Neural cell (in vitro differentiated cells): ENCODE measurements at regions not wholly inside any gene's neighbourhood (a gene's known extent, or its start where the extent isn't known, plus 50 kb on each side); places are given as distances from the start of the nearest gene placed in this dataset.

Experiments
- H2AFZ ChIP-seq: fragments of 200-600, 300-800 bp; sonication (generic), shearing (Covaris generic); 2 replicates; pipeline ENCODE4 v1.6.0; 2014; ENCODE audit warnings: low read depth, mild to moderate bottlenecking, antibody characterized with exemption, low read length, moderate library complexity
- H3F3A ChIP-seq: fragments of 200-600 bp; shearing (Covaris generic); 2 replicates; pipeline ENCODE4 v1.6.1; 2016; ENCODE audit warnings: mild to moderate bottlenecking, moderate library complexity, mixed read lengths, antibody characterized with exemption, low read length; ENCODE audit not compliant: insufficient read depth, poor library complexity, severe bottlenecking
- H3K27ac ChIP-seq: fragments of 200-600, 300-800 bp; sonication (generic), shearing (Covaris generic); 2 replicates; pipeline ENCODE4 v1.5.1; 2014; ENCODE audit warnings: mild to moderate bottlenecking, low read length, moderate library complexity
- H3K27me3 ChIP-seq: fragments of 300-800, 200-600 bp; sonication (generic), shearing (Covaris generic); 2 replicates; pipeline ENCODE4 v1.6.0; 2014; ENCODE audit warnings: mild to moderate bottlenecking, low read depth, low read length, moderate library complexity; ENCODE audit not compliant: insufficient read depth
- H3K36me3 ChIP-seq: fragments of 300-800, 200-600 bp; sonication (generic), shearing (Covaris generic); 2 replicates; pipeline ENCODE4 v1.5.1; 2014; ENCODE audit warnings: mild to moderate bottlenecking, antibody characterized with exemption, low read length, moderate library complexity; ENCODE audit not compliant: insufficient read depth
- H3K4me2 ChIP-seq: fragments of 300-800, 200-600 bp; sonication (generic), shearing (Covaris generic); 2 replicates; pipeline ENCODE4 v1.6.0; 2014; ENCODE audit warnings: mild to moderate bottlenecking, low read length
- H3K4me3 ChIP-seq: fragments of 300-800, 200-600 bp; sonication (generic), shearing (Covaris generic); 2 replicates; pipeline ENCODE4 v1.5.1; 2014; ENCODE audit warnings: mild to moderate bottlenecking, low read length, moderate library complexity
- H3K79me2 ChIP-seq: fragments of 200-600 bp; shearing (Covaris generic); replicated peaks from 2 replicates; pipeline ENCODE4 v1.6.0; 2014; ENCODE audit warnings: mild to moderate bottlenecking, low read length, moderate library complexity; ENCODE audit not compliant: insufficient read depth
- H3K9ac ChIP-seq: fragments of 300-800, 200-600 bp; sonication (generic), shearing (Covaris generic); 2 replicates; pipeline ENCODE4 v1.6.1; 2016; ENCODE audit warnings: mild to moderate bottlenecking, low read length, mixed read lengths
- H3K9me2 ChIP-seq: fragments of 200-600 bp; shearing (Covaris generic); 2 replicates; pipeline ENCODE4 v1.6.1; 2016; ENCODE audit warnings: mild to moderate bottlenecking, low read length, mixed read lengths; ENCODE audit not compliant: insufficient read depth
- H3K9me3 ChIP-seq: fragments of 200-600, 300-800 bp; sonication (generic), shearing (Covaris generic); 2 replicates; pipeline ENCODE4 v1.6.1; 2016; ENCODE audit warnings: mild to moderate bottlenecking, mixed run types, low read length, moderate library complexity, mixed read lengths
- H4K20me1 ChIP-seq: fragments of 200-600 bp; shearing (Covaris generic); 2 replicates; pipeline ENCODE4 v1.6.1; 2016; ENCODE audit warnings: mild to moderate bottlenecking, mixed run types; ENCODE audit not compliant: insufficient read depth
- EP300 ChIP-seq: fragments of 450-650 bp; conservative IDR thresholded peaks from 2 replicates; pipeline ENCODE4 v1.6.1; 2014; ENCODE audit warnings: antibody characterized with exemption, mild to moderate bottlenecking, moderate library complexity; ENCODE audit not compliant: poor library complexity, severe bottlenecking
- EZH2 ChIP-seq: fragments of 200-600, 300-800 bp; shearing (Covaris generic), sonication (generic); IDR thresholded peaks from 2 replicates; pipeline ENCODE4 v1.6.1; 2014; ENCODE audit warnings: antibody characterized with exemption, low read length, borderline replicate concordance, mild to moderate bottlenecking; ENCODE audit not compliant: insufficient read depth, poor library complexity, severe bottlenecking
- MXI1 ChIP-seq: fragments of 450-650 bp; conservative IDR thresholded peaks from 2 replicates; pipeline ENCODE4 v1.6.1; 2014; ENCODE audit warnings: antibody characterized with exemption, mild to moderate bottlenecking; ENCODE audit not compliant: poor library complexity, severe bottlenecking
- POLR2AphosphoS5 ChIP-seq: IDR thresholded peaks from 2 replicates; pipeline ENCODE4 v1.6.1; 2012
- RAD21 ChIP-seq: fragments of 450-650 bp; conservative IDR thresholded peaks from 2 replicates; pipeline ENCODE4 v1.6.1; 2014; ENCODE audit warnings: antibody characterized with exemption, mild to moderate bottlenecking, moderate library complexity
- REST ChIP-seq: IDR thresholded peaks from 2 replicates; pipeline ENCODE4 v1.6.1; 2012; ENCODE audit warnings: borderline replicate concordance
- TAF1 ChIP-seq: IDR thresholded peaks from 2 replicates; pipeline ENCODE4 v1.6.1; 2012; ENCODE audit warnings: low read depth
- TF ChIP-seq, protein P1 (sequence below): fragments of 450-650 bp; IDR thresholded peaks from 2 replicates; pipeline ENCODE4 v1.5.1; 2014; ENCODE audit warnings: antibody characterized with exemption, mild to moderate bottlenecking, moderate library complexity; ENCODE audit not compliant: poor library complexity, severe bottlenecking

DNA sequence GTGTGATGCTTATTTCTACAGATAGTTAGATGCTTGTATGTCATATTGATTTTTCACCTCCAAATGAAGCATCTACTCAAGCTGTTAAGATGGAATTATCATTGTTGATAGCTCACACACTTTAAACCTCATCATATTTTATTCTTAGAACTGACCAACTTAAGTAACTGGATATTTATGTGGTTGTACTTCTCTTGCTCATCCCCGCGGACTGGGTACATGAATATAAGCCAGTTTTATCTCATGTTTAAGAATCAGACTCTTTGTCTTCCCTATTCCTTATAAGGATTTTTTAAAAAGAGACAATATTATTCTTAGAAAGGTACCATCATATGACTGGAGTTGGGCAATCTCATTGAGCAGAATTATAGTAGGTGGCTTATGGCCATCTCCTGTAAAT lies 358.7 kb downstream of the DSC3 start:
- Histone ChIP-seq H3F3A (no peaks in the 10 kb centered on the region), H3K79me2 (no peaks in the 10 kb centered on the region), H3K36me3 (no peaks in the 10 kb centered on the region), H3K4me3 (no peak overlapping the region), H3K9me3 (no peaks in the 10 kb centered on the region), H3K27ac (no peak overlapping the region), H2AFZ (no peak overlapping the region), H4K20me1 (no peaks in the 10 kb centered on the region), H3K9me2 (no peaks in the 10 kb centered on the region), H3K4me2 (no peak overlapping the region), H3K27me3 (no peaks in the 10 kb centered on the region), H3K9ac (no peak overlapping the region)
- TF ChIP-seq REST, result no peak
- no peak for TF ChIP-seq TAF1
- TF ChIP-seq MXI1, result no peak

- Histone ChIP-seq H3K4me3 (no peak overlapping the region), H3K27ac (no peak overlapping the region), H3K36me3 (no peaks in the 10 kb centered on the region), H3K27me3 (no peaks in the 10 kb centered on the region), H3K9me3 (no peaks in the 10 kb centered on the region), H3K9me2 (no peaks in the 10 kb centered on the region), H3K9ac (no peak overlapping the region), H2AFZ (no peak overlapping the region), H3K79me2 (no peaks in the 10 kb centered on the region), H3K4me2 (no peak overlapping the region), H3F3A (no peaks in the 10 kb centered on the region), H4K20me1 (no peaks in the 10 kb centered on the region)
- TF ChIP-seq EP300, result no peak
- no peak for TF ChIP-seq EZH2
- no peak for TF ChIP-seq MXI1
- TF ChIP-seq RAD21, result no peak
- TF ChIP-seq, protein P1, sequence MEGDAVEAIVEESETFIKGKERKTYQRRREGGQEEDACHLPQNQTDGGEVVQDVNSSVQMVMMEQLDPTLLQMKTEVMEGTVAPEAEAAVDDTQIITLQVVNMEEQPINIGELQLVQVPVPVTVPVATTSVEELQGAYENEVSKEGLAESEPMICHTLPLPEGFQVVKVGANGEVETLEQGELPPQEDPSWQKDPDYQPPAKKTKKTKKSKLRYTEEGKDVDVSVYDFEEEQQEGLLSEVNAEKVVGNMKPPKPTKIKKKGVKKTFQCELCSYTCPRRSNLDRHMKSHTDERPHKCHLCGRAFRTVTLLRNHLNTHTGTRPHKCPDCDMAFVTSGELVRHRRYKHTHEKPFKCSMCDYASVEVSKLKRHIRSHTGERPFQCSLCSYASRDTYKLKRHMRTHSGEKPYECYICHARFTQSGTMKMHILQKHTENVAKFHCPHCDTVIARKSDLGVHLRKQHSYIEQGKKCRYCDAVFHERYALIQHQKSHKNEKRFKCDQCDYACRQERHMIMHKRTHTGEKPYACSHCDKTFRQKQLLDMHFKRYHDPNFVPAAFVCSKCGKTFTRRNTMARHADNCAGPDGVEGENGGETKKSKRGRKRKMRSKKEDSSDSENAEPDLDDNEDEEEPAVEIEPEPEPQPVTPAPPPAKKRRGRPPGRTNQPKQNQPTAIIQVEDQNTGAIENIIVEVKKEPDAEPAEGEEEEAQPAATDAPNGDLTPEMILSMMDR, result no peak
- TF ChIP-seq TAF1, result no peak
- TF ChIP-seq REST, result no peak
- TF ChIP-seq POLR2AphosphoS5, result no peak
Observed at GRCh38 chr18:30682672-30683071, 359.9 kb downstream of the DSC3 start.
